HG03342 (cell line): ENCODE measurements at regions not wholly inside any gene's neighbourhood (a gene's known extent, or its start where the extent isn't known, plus 50 kb on each side); places are given as distances from the start of the nearest gene placed in this dataset.
"Not testable (repeated sequence)": the region's sequence is repeated elsewhere in the genome, so short reads cannot be mapped to it uniquely, and the experiment has no call there.

Experiments
- ATAC-seq: cut with Tn5 transposase; IDR thresholded peaks from one replicate; pipeline ENCODE4 v1.9.1; 2021; ENCODE audit warnings: mild to moderate bottlenecking, moderate library complexity; ENCODE audit not compliant: unreplicated experiment

- ATAC-seq = no peak
These were observed 605.5 kb downstream of the GATA3 start for GRCh38 chr10:8659982-8660381.

- no peak for ATAC-seq
These were observed 607.4 kb downstream of the GATA3 start for GRCh38 chr10:8661886-8662285.

GRCh38 chr10:8663131-8663530 lies 608.6 kb downstream of the GATA3 start:
- no peak for ATAC-seq

- ATAC-seq = no peak
These were observed 610.8 kb downstream of the GATA3 start for GRCh38 chr10:8665322-8665721.

GRCh38 chr10:8670461-8670860 lies 616.0 kb downstream of the GATA3 start:
- ATAC-seq = no peak

- no peak for ATAC-seq
These were observed 619.7 kb downstream of the GATA3 start for GRCh38 chr10:8674230-8674629.

- ATAC-seq = no peak
These were observed 623.2 kb downstream of the GATA3 start for GRCh38 chr10:8677642-8678041.

- ATAC-seq = not testable (repeated sequence)
These were observed 630.4 kb downstream of the GATA3 start for GRCh38 chr10:8684916-8685315.

GRCh38 chr10:8688881-8689280 lies 634.4 kb downstream of the GATA3 start:
- ATAC-seq = no peak

- no peak for ATAC-seq
These were observed 637.1 kb downstream of the GATA3 start for GRCh38 chr10:8691498-8692017.

- not testable (repeated sequence) for ATAC-seq
These were observed 639.1 kb downstream of the GATA3 start for GRCh38 chr10:8693635-8694034.

- ATAC-seq = no peak
These were observed 642.3 kb downstream of the GATA3 start for GRCh38 chr10:8696746-8697145.

- no peak for ATAC-seq
These were observed 646.2 kb downstream of the GATA3 start for GRCh38 chr10:8700689-8701088.

- ATAC-seq = no peak
These were observed 647.7 kb downstream of the GATA3 start for GRCh38 chr10:8702181-8702580.

GRCh38 chr10:8705415-8705814 lies 650.9 kb downstream of the GATA3 start:
- no peak for ATAC-seq

- ATAC-seq = no peak
These were observed 658.2 kb downstream of the GATA3 start for GRCh38 chr10:8712656-8713055.

- no peak for ATAC-seq
These were observed 665.5 kb downstream of the GATA3 start for GRCh38 chr10:8719971-8720370.

- no peak for ATAC-seq
These were observed 667.2 kb downstream of the GATA3 start for GRCh38 chr10:8721650-8722049.

- ATAC-seq = no peak
These were observed 668.3 kb downstream of the GATA3 start for GRCh38 chr10:8722835-8723234.

- ATAC-seq = no peak
These were observed 670.9 kb downstream of the GATA3 start for GRCh38 chr10:8725343-8725742.

GRCh38 chr10:8726084-8726778 lies 671.7 kb downstream of the GATA3 start:
- no peak for ATAC-seq

- no peak for ATAC-seq
These were observed 672.2 kb downstream of the GATA3 start for GRCh38 chr10:8726779-8727084.
